ENCODE measurements at regions not wholly inside any gene's neighbourhood (a gene's known extent, or its start where the extent isn't known, plus 50 kb on each side); places are given as distances from the start of the nearest gene placed in this dataset.
A peak's percentile ranks its signal among the peaks of the same experiment; 100 is the strongest.
"Not testable (repeated sequence)": the region's sequence is repeated elsewhere in the genome, so short reads cannot be mapped to it uniquely, and the experiment has no call there.

DNA sequence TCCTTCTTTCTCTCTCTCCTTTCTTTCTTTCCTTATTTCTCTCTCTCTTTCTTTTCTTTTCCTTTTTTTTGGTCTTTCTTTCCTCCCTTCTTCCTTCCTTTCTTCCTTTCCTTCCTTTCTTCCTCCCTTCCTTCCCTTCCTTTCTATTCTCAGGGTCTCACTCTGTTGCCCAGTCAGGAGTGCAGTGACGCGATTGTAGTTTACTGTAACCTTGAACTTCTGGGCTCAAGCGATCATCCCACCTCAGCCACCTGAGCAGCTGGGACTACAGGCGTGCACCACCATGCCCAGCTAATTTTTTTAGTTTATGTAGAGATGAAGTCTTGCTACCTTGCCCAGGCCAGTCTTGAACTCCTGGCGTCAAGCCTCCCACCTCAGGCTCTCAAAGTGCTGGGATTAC, 83.8 kb upstream of the PPM1B start:
- no peak overlapping the region for H2AFZ ChIP-seq (ENCODE audit: low read length, unreplicated experiment)
- no peaks in the 10 kb centered on the region for H3K27me3 ChIP-seq (ENCODE audit: insufficient read depth, low read length)
- no peak overlapping the region for H3K27ac ChIP-seq (ENCODE audit: low read depth, low read length)
- no peaks in the 10 kb centered on the region for H3K36me3 ChIP-seq (ENCODE audit: insufficient read depth, low read length)
- H3K4me3 ChIP-seq (ENCODE audit: low read depth, low read length), result no peak overlapping the region
- no peaks in the 10 kb centered on the region for H3K4me1 ChIP-seq (ENCODE audit: control insufficient read depth, insufficient read depth, low read length, unreplicated experiment)
- no peaks in the 10 kb centered on the region for H3K79me2 ChIP-seq (ENCODE audit: control insufficient read depth, insufficient read depth, low read length, unreplicated experiment)

DNA sequence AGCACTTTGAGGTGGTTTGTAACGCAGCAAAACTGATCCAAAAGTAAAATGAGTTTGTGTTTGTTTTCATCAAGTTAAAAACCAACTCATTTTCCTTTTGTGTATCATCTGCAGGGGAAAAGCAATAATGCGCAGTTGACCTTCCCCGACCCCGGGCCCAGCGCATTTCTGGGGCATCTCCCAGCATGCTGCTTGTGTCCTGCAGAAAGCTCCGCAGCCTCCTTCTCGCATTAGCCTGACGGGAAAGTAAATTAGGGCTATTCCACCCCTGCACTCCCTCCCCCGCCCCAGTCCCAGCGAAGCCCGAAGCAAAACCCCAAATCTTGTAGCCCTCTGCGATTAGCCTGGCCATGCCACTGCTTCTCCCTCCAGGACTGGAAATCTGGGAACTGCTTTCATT, 82.0 kb upstream of the PPM1B start:
- peak overlapping the region; percentile 70; the same call in 1 of the 2 replicates for H3K4me3 ChIP-seq (ENCODE audit: low read depth, low read length)

DNA sequence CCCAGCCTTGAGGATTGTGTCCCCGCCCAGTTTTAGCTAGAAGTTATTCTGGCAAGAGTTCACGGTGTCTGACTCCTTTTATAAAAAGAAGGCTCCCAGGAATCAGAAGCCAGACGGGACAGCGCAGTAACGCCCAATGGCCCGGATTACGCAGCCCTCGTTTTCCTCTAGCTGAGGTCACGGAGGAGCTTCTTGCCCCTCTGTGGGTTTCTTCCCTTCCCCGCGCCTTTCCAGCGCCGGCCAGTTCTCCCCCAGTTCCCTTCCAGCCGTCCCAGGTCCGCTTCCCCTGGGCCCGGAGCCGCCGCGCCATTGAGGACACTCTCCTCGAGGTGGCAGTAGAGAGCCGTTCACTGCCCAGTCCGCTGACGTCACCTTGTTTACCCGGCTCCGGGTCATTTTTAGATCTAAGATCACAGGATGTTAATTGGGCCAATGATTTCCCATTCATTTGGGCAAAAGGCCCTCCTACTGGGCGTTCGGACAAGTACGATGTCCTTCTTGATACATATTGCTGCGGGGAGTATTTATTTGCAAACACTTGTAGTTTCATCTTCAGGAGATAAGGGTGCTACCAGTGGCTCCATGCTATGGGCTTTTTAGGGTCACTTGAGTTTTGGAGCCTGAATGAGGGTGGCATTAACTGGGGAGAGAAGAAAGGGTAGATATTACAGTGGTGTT, 81.5 kb upstream of the PPM1B start:
- no peaks in the 10 kb centered on the region for H3K36me3 ChIP-seq (ENCODE audit: insufficient read depth, low read length)
- H3K4me1 ChIP-seq (ENCODE audit: control insufficient read depth, insufficient read depth, low read length, unreplicated experiment), result no peaks in the 10 kb centered on the region
- no peaks in the 10 kb centered on the region for H3K79me2 ChIP-seq (ENCODE audit: control insufficient read depth, insufficient read depth, low read length, unreplicated experiment)
- H3K27ac ChIP-seq (ENCODE audit: low read depth, low read length), result no peak overlapping the region
- no peaks in the 10 kb centered on the region for H3K27me3 ChIP-seq (ENCODE audit: insufficient read depth, low read length)
- peak overlapping the region; percentile 95 for H2AFZ ChIP-seq (ENCODE audit: low read length, unreplicated experiment)
- H3K4me3 ChIP-seq (ENCODE audit: low read depth, low read length), result peak overlapping the region; percentile 70

More for the DNA sequence above, 82.0 kb upstream of the PPM1B start:
- Histone ChIP-seq H3K4me1 (ENCODE audit: control insufficient read depth, insufficient read depth, low read length, unreplicated experiment) (no peaks in the 10 kb centered on the region), H3K27me3 (ENCODE audit: insufficient read depth, low read length) (no peaks in the 10 kb centered on the region), H2AFZ (ENCODE audit: low read length, unreplicated experiment) (peak overlapping the region; percentile 95), H3K36me3 (ENCODE audit: insufficient read depth, low read length) (no peaks in the 10 kb centered on the region), H3K27ac (ENCODE audit: low read depth, low read length) (no peak overlapping the region), H3K79me2 (ENCODE audit: control insufficient read depth, insufficient read depth, low read length, unreplicated experiment) (no peaks in the 10 kb centered on the region)

DNA sequence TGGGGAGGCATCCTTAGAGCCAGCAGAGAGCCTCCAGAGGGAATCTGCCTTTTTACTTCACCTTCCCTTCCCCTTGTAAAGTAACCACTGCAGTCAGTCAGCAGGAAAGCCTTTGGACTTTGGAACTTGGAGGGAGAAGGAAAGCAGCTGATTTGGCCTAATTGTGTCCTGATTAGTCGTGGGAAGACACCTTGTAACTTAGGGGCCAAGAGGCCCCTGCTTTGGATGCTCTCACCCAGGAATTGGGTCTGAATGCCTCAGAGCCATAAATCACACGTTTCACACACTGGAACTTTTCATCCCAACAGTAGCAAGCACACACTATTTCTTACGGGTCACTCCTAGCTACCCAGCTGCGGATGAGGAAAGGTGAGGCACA, 81.0 kb upstream of the PPM1B start:
- no peaks in the 10 kb centered on the region for H3K27me3 ChIP-seq (ENCODE audit: insufficient read depth, low read length)
- H3K36me3 ChIP-seq (ENCODE audit: insufficient read depth, low read length), result no peaks in the 10 kb centered on the region
- H3K79me2 ChIP-seq (ENCODE audit: control insufficient read depth, insufficient read depth, low read length, unreplicated experiment), result no peaks in the 10 kb centered on the region
- H3K4me1 ChIP-seq (ENCODE audit: control insufficient read depth, insufficient read depth, low read length, unreplicated experiment), result no peaks in the 10 kb centered on the region
- peak overlapping the region; percentile 70 for H3K4me3 ChIP-seq (ENCODE audit: low read depth, low read length)
- H2AFZ ChIP-seq (ENCODE audit: low read length, unreplicated experiment), result peak overlapping the region; percentile 76
- no peak overlapping the region for H3K27ac ChIP-seq (ENCODE audit: low read depth, low read length)

DNA sequence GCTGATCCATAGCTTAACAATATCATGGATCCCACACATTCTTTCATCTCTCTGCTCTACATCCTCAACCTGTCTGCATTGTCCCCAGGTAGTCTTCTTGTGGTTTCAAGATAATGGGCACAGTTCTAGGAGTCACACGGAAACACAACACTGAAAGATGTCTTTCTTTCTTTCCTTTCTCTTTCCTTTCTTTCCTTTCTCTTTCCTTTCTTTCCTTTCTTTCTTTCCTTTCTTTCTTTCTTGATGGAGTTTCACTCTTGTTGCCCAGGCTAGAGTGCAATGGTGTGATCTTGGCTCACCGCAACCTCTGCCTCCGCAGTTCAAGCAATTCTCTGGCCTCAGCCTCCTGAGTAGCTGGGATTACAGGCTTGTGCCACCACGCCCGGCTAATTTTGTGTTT, 76.2 kb upstream of the PPM1B start:
- not testable (repeated sequence) for H3K27ac ChIP-seq (ENCODE audit: low read depth, low read length); H3K27me3 ChIP-seq (ENCODE audit: insufficient read depth, low read length); H3K4me1 ChIP-seq (ENCODE audit: control insufficient read depth, insufficient read depth, low read length, unreplicated experiment)

DNA sequence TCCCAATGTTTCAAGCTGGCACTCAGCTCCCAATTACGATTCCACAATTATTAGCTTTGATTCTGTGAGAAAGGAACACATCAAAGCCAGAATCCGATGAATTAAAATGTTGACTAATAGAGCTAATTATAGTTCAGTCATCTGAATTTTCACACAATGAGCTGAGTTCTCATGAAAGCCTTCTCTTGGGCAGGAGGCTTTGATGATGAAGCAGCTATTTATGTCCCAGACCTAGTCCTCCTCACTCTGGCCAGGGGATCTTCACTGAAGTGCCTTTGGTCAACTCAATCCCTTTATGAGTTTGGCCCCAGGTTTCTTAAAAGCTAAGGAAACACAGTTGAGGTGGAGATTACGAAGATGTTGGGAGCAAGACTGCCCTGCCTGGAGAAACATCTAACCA, 74.7 kb upstream of the PPM1B start:
- Histone ChIP-seq H3K36me3 (ENCODE audit: insufficient read depth, low read length) (no peaks in the 10 kb centered on the region), H3K4me1 (ENCODE audit: control insufficient read depth, insufficient read depth, low read length, unreplicated experiment) (no peaks in the 10 kb centered on the region), H3K79me2 (ENCODE audit: control insufficient read depth, insufficient read depth, low read length, unreplicated experiment) (no peaks in the 10 kb centered on the region), H3K4me3 (ENCODE audit: low read depth, low read length) (no peak overlapping the region), H3K27me3 (ENCODE audit: insufficient read depth, low read length) (no peaks in the 10 kb centered on the region), H3K27ac (ENCODE audit: low read depth, low read length) (no peak overlapping the region), H2AFZ (ENCODE audit: low read length, unreplicated experiment) (no peak overlapping the region)

More for the DNA sequence above, 76.2 kb upstream of the PPM1B start:
- H3K36me3 ChIP-seq (ENCODE audit: insufficient read depth, low read length); H3K4me3 ChIP-seq (ENCODE audit: low read depth, low read length); H3K79me2 ChIP-seq (ENCODE audit: control insufficient read depth, insufficient read depth, low read length, unreplicated experiment); H2AFZ ChIP-seq (ENCODE audit: low read length, unreplicated experiment): not testable (repeated sequence)

DNA sequence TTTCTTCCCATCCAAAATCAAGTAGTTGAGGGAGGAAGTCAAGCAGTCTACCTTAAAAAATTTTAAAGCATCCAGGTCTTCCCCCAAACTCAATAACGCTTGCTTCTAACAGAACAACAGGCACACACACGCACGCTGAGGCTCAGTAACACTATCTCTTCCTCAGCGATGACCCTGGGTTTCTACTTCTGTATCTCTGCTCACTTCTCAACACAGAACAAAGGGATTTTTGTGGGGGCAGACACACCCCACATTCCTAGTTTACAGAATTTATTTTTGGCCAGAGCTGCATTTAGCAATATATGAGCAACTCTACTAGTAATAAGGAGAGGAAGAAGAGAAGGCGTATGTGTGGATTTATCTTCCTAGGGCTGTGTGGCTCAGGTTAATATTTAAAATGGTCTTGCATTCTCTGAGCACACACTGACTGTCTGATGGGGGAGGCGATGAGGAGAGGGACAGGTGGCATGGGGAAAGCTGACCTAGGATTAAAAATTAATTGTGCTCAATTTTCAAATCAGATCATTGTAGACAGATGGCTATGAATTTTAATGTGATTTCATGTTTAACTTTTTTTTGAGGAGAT, 71.3 kb upstream of the PPM1B start:
- Histone ChIP-seq H2AFZ (ENCODE audit: low read length, unreplicated experiment) (no peak overlapping the region), H3K79me2 (ENCODE audit: control insufficient read depth, insufficient read depth, low read length, unreplicated experiment) (no peaks in the 10 kb centered on the region), H3K4me1 (ENCODE audit: control insufficient read depth, insufficient read depth, low read length, unreplicated experiment) (peaks cover 14% of the 10 kb centered on the region), H3K27me3 (ENCODE audit: insufficient read depth, low read length) (no peaks in the 10 kb centered on the region), H3K36me3 (ENCODE audit: insufficient read depth, low read length) (no peaks in the 10 kb centered on the region), H3K4me3 (ENCODE audit: low read depth, low read length) (no peak overlapping the region), H3K27ac (ENCODE audit: low read depth, low read length) (no peak overlapping the region)

DNA sequence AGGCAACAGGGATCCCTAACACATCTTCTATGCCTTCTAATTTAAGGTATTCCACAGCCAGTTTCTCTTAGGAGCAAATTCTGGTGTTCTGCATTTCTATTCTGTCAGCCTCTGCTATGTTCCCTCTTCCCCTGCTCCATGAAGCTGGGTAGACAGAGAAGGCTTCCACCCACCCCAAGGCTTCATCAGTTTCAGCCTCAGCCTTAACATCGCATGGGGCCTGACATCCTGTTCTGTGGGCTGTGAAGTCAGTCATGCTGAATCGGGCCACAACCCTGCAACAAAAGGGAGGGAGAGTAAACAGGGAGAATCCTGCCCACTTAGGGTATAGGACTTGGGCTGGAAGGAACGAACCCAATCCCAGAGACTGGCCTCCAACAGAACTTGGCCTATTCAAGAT, 70.6 kb upstream of the PPM1B start:
- no peak overlapping the region for H3K4me3 ChIP-seq (ENCODE audit: low read depth, low read length)
- H2AFZ ChIP-seq (ENCODE audit: low read length, unreplicated experiment), result no peak overlapping the region
- no peaks in the 10 kb centered on the region for H3K79me2 ChIP-seq (ENCODE audit: control insufficient read depth, insufficient read depth, low read length, unreplicated experiment)
- no peaks in the 10 kb centered on the region for H3K27me3 ChIP-seq (ENCODE audit: insufficient read depth, low read length)
- no peaks in the 10 kb centered on the region for H3K36me3 ChIP-seq (ENCODE audit: insufficient read depth, low read length)
- H3K4me1 ChIP-seq (ENCODE audit: control insufficient read depth, insufficient read depth, low read length, unreplicated experiment), result peaks cover 14% of the 10 kb centered on the region
- no peak overlapping the region for H3K27ac ChIP-seq (ENCODE audit: low read depth, low read length)

DNA sequence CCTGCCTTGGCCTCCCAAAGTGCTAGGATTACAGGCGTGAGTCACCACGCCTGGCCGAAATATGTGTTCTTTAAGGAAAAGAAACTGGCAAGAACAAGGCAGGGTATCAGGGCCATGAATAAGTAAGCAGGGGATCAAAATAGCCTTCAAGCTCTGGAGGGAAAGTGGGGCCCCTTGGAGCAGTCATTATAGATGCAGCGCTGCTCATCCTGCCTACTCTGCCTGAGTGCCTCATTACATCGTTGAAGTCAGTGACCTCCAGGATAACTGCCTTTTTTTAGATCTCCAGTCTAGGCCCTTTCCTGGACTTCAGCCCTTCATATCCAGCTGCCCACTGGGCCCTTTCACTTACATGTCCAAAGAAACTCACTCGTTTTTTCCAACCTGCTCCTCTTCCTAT, 69.8 kb upstream of the PPM1B start:
- no peaks in the 10 kb centered on the region for H3K79me2 ChIP-seq (ENCODE audit: control insufficient read depth, insufficient read depth, low read length, unreplicated experiment)
- H3K36me3 ChIP-seq (ENCODE audit: insufficient read depth, low read length), result no peaks in the 10 kb centered on the region
- no peak overlapping the region for H3K27ac ChIP-seq (ENCODE audit: low read depth, low read length)
- no peaks in the 10 kb centered on the region for H3K27me3 ChIP-seq (ENCODE audit: insufficient read depth, low read length)
- peaks cover 14% of the 10 kb centered on the region for H3K4me1 ChIP-seq (ENCODE audit: control insufficient read depth, insufficient read depth, low read length, unreplicated experiment)
- H2AFZ ChIP-seq (ENCODE audit: low read length, unreplicated experiment), result no peak overlapping the region
- H3K4me3 ChIP-seq (ENCODE audit: low read depth, low read length), result no peak overlapping the region

DNA sequence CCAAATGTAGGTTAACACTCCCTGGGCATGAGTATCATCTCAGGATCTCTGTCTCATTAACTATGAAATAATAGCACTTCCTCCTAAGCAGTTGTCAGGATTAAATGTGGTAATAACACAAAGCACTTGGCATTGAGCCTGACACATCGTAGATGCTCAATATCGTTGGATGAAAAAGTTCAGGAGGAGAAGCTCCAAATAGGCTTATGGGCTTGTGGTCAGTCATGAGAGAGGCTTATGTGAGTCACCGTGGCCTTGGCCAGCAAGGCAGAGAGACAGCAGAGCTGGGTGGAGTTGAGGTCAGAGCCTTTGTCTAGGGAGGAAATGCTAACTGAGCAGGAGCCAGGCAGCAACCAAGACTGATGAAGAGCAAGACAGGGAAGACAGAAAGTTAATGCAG, 68.3 kb upstream of the PPM1B start:
- Histone ChIP-seq H2AFZ (ENCODE audit: low read length, unreplicated experiment) (peak overlapping the region; percentile 39), H3K4me3 (ENCODE audit: low read depth, low read length) (no peak overlapping the region), H3K27me3 (ENCODE audit: insufficient read depth, low read length) (no peaks in the 10 kb centered on the region), H3K36me3 (ENCODE audit: insufficient read depth, low read length) (no peaks in the 10 kb centered on the region), H3K4me1 (ENCODE audit: control insufficient read depth, insufficient read depth, low read length, unreplicated experiment) (peaks cover 14% of the 10 kb centered on the region), H3K79me2 (ENCODE audit: control insufficient read depth, insufficient read depth, low read length, unreplicated experiment) (no peaks in the 10 kb centered on the region), H3K27ac (ENCODE audit: low read depth, low read length) (no peak overlapping the region)

DNA sequence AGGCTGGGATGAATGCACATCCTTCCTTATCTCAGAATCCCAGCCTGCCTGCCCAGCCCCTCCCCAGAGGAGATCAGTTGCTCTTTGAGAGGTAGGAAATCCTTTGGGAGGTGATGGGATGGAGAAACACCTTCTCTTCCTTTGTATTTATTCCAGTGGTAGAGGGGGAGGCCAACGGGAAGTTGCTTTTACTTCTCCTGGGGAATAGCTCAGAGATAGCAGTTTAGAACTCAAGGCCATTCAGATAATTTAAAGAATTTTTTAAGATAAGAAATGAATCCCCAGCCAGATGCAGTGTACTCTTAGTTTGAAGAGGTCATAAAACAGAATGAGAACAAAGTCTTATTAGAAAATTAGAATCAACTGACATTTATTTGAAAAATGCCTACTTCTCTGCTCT, 67.4 kb upstream of the PPM1B start:
- Histone ChIP-seq H3K36me3 (ENCODE audit: insufficient read depth, low read length) (no peaks in the 10 kb centered on the region), H3K79me2 (ENCODE audit: control insufficient read depth, insufficient read depth, low read length, unreplicated experiment) (no peaks in the 10 kb centered on the region), H3K27ac (ENCODE audit: low read depth, low read length) (no peak overlapping the region), H3K4me1 (ENCODE audit: control insufficient read depth, insufficient read depth, low read length, unreplicated experiment) (peaks cover 14% of the 10 kb centered on the region), H2AFZ (ENCODE audit: low read length, unreplicated experiment) (no peak overlapping the region), H3K27me3 (ENCODE audit: insufficient read depth, low read length) (no peaks in the 10 kb centered on the region), H3K4me3 (ENCODE audit: low read depth, low read length) (no peak overlapping the region)

All from ACC112 (cell line).